ENCODE measurements at regions not wholly inside any gene's neighbourhood (a gene's known extent, or its start where the extent isn't known, plus 50 kb on each side); places are given as distances from the start of the nearest gene placed in this dataset.

GRCh38 chr2:16614314-16614860, 51.2 kb downstream of the CYRIA start:
- Histone ChIP-seq H4K20me1 (replicated peaks in 1 of 2; ENCODE audit: control insufficient read depth in 1 of 2, insufficient read depth in 2 of 2, low read length in 2 of 2) (no peaks in the 10 kb centered on the region), H3K4me3 (ENCODE audit: extremely low read depth in 1 of 4, insufficient read depth in 2 of 4, low read depth in 3 of 4, low read length in 4 of 4) (no peak overlapping the region), H2BK20ac (ENCODE audit: low read length) (no peak overlapping the region), H2BK15ac (ENCODE audit: low read length) (no peak overlapping the region), H3K9ac (replicated peaks in 1 of 4; ENCODE audit: extremely low read depth in 1 of 4, low read depth in 3 of 4, low read length in 3 of 4) (no peak overlapping the region), H3K23me2 (ENCODE audit: low read depth, low read length) (no peaks in the 10 kb centered on the region), H3K79me2 (ENCODE audit: control insufficient read depth in 1 of 2, insufficient read depth in 2 of 2, low read length in 2 of 2) (no peaks in the 10 kb centered on the region), H3K4me2 (ENCODE audit: insufficient read depth in 1 of 2, low read depth in 2 of 2, low read length in 2 of 2) (no peak overlapping the region), H4K5ac (ENCODE audit: insufficient read length, low read depth, low read length) (no peak overlapping the region), H2BK12ac (ENCODE audit: low read depth, low read length) (no peak overlapping the region), H2AFZ (ENCODE audit: low read length) (no peak overlapping the region), H3K36me3 (ENCODE audit: control insufficient read depth in 2 of 4, insufficient read depth in 4 of 4, low read length in 3 of 4) (no peaks in the 10 kb centered on the region), H4K8ac (ENCODE audit: extremely low read depth, insufficient read depth, low read length) (no peak overlapping the region), H3K56ac (replicated peaks; ENCODE audit: insufficient read length, low read depth, low read length) (no peak overlapping the region), H3K79me1 (ENCODE audit: low read depth, low read length) (no peaks in the 10 kb centered on the region), H3K14ac (ENCODE audit: insufficient read length) (no peak overlapping the region), H3K4ac (replicated peaks; ENCODE audit: insufficient read length, low read depth, low read length) (no peak overlapping the region), H3K23ac (ENCODE audit: insufficient read length) (no peak overlapping the region), H2AK5ac (ENCODE audit: low read depth, low read length) (no peak overlapping the region), H3K27me3 (replicated peaks in 1 of 4; ENCODE audit: control insufficient read depth in 3 of 4, extremely low read depth in 1 of 4, insufficient read depth in 3 of 4, low read length in 3 of 4) (no peaks in the 10 kb centered on the region), H3K27ac (ENCODE audit: low read depth, low read length) (no peak overlapping the region), H4K91ac (replicated peaks; ENCODE audit: insufficient read length, low read length) (no peak overlapping the region), H2BK120ac (replicated peaks; ENCODE audit: low read depth, low read length) (no peak overlapping the region), H3K9me3 (ENCODE audit: insufficient read depth in 2 of 2, low read depth in 1 of 2, low read length in 1 of 2) (no peaks in the 10 kb centered on the region), H3K4me1 (replicated peaks in 1 of 4; ENCODE audit: control insufficient read depth in 3 of 4, insufficient read depth in 4 of 4, low read length in 3 of 4) (peaks cover 0 to 2% (median 0%) of the 10 kb centered on the region in 4 experiments; a peak in 2 of 7 replicates), H2BK5ac (ENCODE audit: low read depth, low read length) (no peak overlapping the region), H3K18ac (ENCODE audit: extremely low read depth, low read length) (no peak overlapping the region)
- POLR2A ChIA-PET (ENCODE audit: partially characterized antibody), result no interaction called here
- FAIRE-seq, result no peak
- no peak for DNase-seq (ENCODE audit: low read depth in 1 of 2, low spot score in 2 of 2)
- CTCF ChIA-PET (ENCODE audit: partially characterized antibody), result interaction anchor here (0.9 to 5.6 kb wide), 36 partner anchors 9 to 695 kb away, joined by 3 to 161 read pairs (median 7); no protein-coding TSS in a partner anchor
- WGBS, 2 experiments (ENCODE audit: extremely low coverage in 1 of 2, insufficient coverage in 1 of 2, insufficient read length in 1 of 2, insufficient replicate concordance in 2 of 2, low coverage in 1 of 2, low lambda C conversion rate in 2 of 2, missing lambda C conversion rate in 1 of 2), result 94% methylated on average over 10 of the region's 10 CpGs; no CpG with 5 or more reads in 1 of the 2 experiments
- TF ChIP-seq RXRA (IDR thresholded peaks at IDR 0.05; ENCODE audit: insufficient read depth, low read depth, low read length) (no peak), SAP30 (IDR thresholded peaks at IDR 0.05; ENCODE audit: insufficient read depth, insufficient replicate concordance, low read length) (no peak), POU5F1 (IDR thresholded peaks at IDR 0.05; ENCODE audit: low read depth, low read length) (no peak), HDAC2 (IDR thresholded peaks at IDR 0.05; ENCODE audit: borderline replicate concordance in 1 of 2, low read depth in 2 of 2, low read length in 2 of 2) (no peak), RNF2 (IDR thresholded peaks at IDR 0.05; ENCODE audit: borderline replicate concordance, low read depth, low read length, missing control alignments, poor library complexity, severe bottlenecking) (no peak), CBX8 (IDR thresholded peaks at IDR 0.05; ENCODE audit: borderline replicate concordance, low read depth, low read length) (no peak), KDM4A (IDR thresholded peaks at IDR 0.05; ENCODE audit: low read depth, low read length, severe bottlenecking) (no peak), MAFK (IDR thresholded peaks at IDR 0.05; ENCODE audit: low read depth, low read length) (no peak), SP4 (IDR thresholded peaks at IDR 0.05; ENCODE audit: low read length) (no peak), BACH1 (IDR thresholded peaks at IDR 0.05; ENCODE audit: low read length) (no peak), KDM1A (IDR thresholded peaks at IDR 0.05; ENCODE audit: borderline replicate concordance, low read length) (no peak), KDM5A (IDR thresholded peaks at IDR 0.05; ENCODE audit: low read length) (no peak), BCL11A (IDR thresholded peaks at IDR 0.05; ENCODE audit: low read depth in 2 of 2, low read length in 2 of 2) (no peak), POLR2AphosphoS5 (IDR thresholded peaks at IDR 0.05; ENCODE audit: low read depth, low read length) (no peak)

Measured in H1 (cell line).